GM19395 (cell line): ENCODE measurements at regions not wholly inside any gene's neighbourhood (a gene's known extent, or its start where the extent isn't known, plus 50 kb on each side); places are given as distances from the start of the nearest gene placed in this dataset.
"Not testable (repeated sequence)": the region's sequence is repeated elsewhere in the genome, so short reads cannot be mapped to it uniquely, and the experiment has no call there.

Experiments used
- ATAC-seq: cut with Tn5 transposase; IDR thresholded peaks from one replicate; pipeline ENCODE4 v1.9.1; 2021; ENCODE audit warnings: mild to moderate bottlenecking, moderate library complexity; ENCODE audit not compliant: unreplicated experiment

GRCh38 chr15:87681104-87681503 lies 575.4 kb downstream of the NTRK3 start:
- no peak for ATAC-seq

GRCh38 chr15:87680208-87680607 lies 576.3 kb downstream of the NTRK3 start:
- ATAC-seq = no peak

- ATAC-seq = no peak
These were observed 581.3 kb downstream of the NTRK3 start for GRCh38 chr15:87675271-87675670.

- ATAC-seq = no peak
These were observed 583.9 kb downstream of the NTRK3 start for GRCh38 chr15:87672309-87673288.

GRCh38 chr15:87671289-87671688 lies 585.2 kb downstream of the NTRK3 start:
- no peak for ATAC-seq

- ATAC-seq = no peak
These were observed 586.7 kb downstream of the NTRK3 start for GRCh38 chr15:87669846-87670245.

GRCh38 chr15:87668768-87669564 lies 587.6 kb downstream of the NTRK3 start:
- ATAC-seq = not testable (repeated sequence)

- no peak for ATAC-seq
These were observed 588.9 kb downstream of the NTRK3 start for GRCh38 chr15:87667643-87668042.

GRCh38 chr15:87662575-87662974 lies 594.0 kb downstream of the NTRK3 start:
- no peak for ATAC-seq

- ATAC-seq = no peak
These were observed 594.8 kb downstream of the NTRK3 start for GRCh38 chr15:87661454-87662355.

- no peak for ATAC-seq
These were observed 596.0 kb downstream of the NTRK3 start for GRCh38 chr15:87660251-87661129.

- no peak for ATAC-seq
These were observed 600.2 kb downstream of the NTRK3 start for GRCh38 chr15:87656372-87656771.

GRCh38 chr15:87653646-87654045 lies 602.9 kb downstream of the NTRK3 start:
- ATAC-seq = no peak

- no peak for ATAC-seq
These were observed 607.4 kb downstream of the NTRK3 start for GRCh38 chr15:87649175-87649574.

- no peak for ATAC-seq
These were observed 608.3 kb downstream of the NTRK3 start for GRCh38 chr15:87648278-87648677.

GRCh38 chr15:87645723-87646122 lies 610.8 kb downstream of the NTRK3 start:
- ATAC-seq = no peak

GRCh38 chr15:87642997-87643396 lies 613.5 kb downstream of the NTRK3 start:
- not testable (repeated sequence) for ATAC-seq

- ATAC-seq = no peak
These were observed 617.1 kb downstream of the NTRK3 start for GRCh38 chr15:87639305-87640011.

GRCh38 chr15:87638554-87639083 lies 617.9 kb downstream of the NTRK3 start:
- no peak for ATAC-seq
